DMS 273 treated with DMSO at 0.1 percent for 48 hours (cell line): ENCODE measurements at regions not wholly inside any gene's neighbourhood (a gene's known extent, or its start where the extent isn't known, plus 50 kb on each side); places are given as distances from the start of the nearest gene placed in this dataset.

ENCODE experiments used
- DNase-seq: peaks from one replicate; lab custom pipeline; 2025; lab: John Stamatoyannopoulos, UW

DNA sequence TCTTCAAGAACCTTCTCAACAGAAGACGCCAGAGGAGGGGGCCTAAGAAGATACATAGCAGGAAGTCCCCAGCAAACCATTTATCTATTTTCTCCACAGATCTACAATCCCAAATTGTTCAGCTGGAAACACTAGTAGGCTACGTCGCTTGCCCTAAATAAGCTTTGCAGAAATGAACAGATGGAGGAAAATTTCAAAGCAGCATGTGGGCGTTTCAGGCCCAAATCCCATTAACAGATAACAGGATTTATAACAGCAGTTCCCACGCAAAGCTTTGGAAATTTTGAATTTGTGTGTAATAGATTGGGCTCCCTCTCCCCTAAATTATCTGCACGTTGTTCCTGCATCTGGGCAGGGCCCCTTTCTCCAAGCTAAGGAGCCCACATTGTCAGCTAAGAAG, 60.6 kb upstream of the FRMD4A start:
- DNase-seq: peak; percentile 44

DNA sequence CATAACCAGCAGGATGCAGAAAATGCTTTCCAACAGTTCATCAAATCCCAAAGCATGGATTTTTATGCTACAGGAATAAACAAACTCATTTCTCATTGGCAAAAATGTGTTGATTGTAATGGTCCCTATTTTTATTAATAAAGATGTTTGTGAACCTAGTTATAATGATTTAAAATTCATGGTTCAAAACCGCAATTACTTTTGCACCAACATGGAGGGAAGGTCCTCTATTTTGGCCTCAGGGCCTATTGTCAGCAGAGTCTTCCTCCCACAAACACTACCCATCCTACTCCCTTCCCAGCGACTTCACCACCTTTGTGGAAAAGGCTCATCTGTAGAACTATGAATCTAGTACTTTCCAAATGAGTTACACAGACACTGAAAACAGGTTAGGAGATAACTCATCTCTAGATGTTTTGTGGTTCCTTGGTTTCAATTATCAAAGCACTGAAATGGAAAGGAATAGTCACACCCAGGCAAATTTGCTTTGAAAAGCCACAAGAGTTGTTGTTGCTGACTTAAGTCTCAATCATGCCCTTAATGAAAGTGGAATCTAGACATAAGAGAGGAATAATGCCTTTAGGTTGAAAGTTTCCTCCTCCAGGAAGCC, 59.4 kb upstream of the FRMD4A start:
- DNase-seq: no peak

DNA sequence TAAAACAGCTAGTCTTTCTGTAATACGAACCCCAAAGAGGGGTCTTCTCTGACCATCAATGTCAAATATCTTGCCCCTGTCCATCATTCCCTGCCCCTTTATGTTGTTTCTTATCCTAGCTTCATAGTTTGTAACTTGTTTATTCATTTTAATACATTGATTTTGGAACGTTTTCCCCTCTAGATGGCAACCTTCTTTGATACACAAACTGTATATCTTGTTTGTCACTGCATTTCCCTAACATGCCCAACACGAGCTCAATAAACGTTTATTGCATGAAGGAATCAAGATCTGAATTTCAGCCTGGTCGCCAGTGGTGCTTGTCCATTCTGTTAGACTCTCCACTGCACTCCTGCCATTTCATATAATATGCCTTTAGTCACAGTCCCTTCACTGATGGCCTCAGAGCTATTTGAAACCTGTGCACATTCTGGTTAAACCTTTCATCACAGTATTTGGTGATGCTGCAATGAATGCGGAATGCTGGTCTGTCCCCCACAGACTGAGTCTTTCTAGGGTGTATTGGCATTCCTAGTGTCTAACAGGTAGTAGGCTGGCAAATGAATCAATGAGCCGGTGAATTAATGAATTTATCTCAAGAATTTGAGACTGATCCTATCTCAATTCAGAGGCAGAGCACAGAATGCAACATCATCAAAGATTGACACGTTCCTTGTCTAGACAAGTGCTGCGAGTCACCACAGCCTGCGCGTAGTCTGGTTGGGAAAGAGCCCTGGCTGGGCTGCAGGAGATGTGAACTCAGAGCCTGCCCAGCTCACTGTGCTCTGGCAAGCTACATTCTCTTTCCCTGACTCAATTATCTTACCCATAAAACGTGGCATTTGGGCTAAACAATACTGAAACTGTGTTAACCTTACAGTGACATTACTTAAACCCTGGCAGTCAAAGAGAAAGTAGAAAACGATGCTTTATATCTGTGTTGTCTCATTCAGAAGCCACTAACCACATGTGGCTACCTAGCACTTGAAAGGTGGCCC, 55.2 kb upstream of the FRMD4A start:
- DNase-seq: no peak

DNA sequence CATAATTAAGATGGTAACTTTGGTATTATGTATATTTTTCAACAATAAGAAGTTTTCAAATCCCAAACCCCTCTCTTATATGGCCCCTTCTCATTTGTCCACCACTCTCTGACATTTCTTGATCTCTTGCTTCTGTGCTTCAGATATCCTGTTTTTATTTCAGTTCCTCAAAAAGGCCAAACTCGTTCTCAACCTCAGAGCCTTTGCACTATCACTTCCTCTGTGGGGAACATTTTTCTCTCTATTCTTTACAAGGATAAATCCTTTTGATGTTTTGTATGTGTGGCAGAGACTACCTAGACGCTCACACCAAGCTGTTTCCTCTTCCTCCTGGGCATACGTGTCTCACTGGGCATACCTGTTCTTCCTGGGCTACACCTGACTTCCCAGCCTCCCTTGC, 54.2 kb upstream of the FRMD4A start:
- no peak for DNase-seq

DNA sequence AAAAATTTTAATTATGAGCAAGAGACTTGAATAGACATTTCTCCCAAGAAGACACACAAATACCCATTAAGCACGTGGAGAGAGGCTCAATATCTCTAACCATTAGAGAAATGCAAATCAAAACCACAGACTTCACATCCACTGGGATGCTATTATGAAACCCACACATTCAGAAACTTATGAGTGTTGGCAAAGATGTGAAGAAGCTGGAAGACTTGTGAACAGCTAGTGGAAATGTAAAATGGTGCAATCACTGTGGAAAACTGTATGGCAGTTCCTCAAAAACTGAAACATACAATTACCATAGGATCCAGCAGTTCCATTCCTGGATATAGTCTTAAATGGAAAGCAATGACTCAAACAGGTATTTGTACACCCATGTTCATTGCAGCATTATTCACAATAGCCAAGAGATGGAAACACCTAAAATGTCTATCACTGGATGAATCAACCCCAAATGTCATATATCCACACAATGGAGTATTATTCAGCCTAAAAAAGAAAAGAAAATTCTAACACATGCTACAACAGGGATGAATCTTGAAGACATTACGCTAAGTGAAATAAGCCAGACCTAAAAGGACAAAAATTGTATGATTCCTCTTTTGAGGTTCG, 53.5 kb upstream of the FRMD4A start:
- DNase-seq: no peak

DNA sequence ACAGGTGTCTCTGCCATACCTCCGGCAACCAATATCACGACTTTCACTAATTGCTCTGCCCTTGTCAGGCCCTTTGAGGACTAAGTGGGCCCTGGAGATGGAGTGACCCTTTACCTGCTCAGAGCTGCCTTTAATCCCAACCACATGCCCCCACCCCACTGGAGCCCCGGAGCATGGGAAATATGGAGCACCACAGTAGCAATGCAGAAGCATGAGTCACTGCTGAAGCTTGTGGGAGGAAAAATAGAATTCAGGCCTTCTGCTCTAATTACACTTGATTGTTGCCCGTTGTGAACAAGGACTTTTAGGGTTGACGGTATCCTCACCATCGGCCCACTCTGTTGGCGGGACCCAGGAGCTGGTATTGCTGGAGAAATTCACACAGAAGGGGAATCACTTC, 52.5 kb upstream of the FRMD4A start:
- no peak for DNase-seq

DNA sequence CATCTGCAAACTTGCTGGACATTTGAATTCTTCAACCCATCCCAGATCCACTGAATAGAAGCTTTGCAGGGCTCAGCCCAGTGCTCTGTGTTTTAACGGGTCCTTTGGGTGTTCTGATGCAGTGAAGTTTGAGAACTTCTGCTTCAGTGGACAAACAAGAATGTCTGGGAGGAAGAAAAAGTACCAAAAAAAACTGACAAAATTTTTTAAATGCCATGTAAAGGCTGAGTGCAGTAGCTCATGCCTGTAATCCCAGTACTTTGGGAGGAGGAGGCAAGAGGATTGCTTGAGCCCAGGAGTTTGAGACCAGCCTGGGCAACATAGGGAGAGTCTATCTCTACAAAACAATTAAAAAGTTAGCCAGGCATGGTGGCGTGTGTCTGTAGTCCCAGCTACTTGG, 51.8 kb upstream of the FRMD4A start:
- DNase-seq: no peak

DNA sequence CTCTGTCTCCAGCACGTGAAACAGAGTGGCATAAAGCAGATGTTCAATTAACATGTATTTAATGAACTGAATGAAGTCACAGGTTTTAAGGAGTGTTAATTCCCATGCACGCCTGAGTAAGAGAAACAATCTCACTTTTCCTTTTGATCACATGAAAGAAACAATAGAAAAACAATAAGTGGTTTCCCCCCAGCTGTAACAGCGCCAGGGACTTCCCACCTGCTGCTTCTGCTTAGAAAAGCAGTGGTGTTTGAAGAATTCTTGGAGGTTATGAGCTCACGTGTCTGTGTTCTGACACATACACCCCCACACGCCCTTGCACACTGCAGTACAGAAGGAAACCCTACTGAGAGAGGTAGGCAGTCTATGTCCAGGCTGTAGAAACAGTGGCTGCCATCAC, 51.3 kb upstream of the FRMD4A start:
- no peak for DNase-seq

DNA sequence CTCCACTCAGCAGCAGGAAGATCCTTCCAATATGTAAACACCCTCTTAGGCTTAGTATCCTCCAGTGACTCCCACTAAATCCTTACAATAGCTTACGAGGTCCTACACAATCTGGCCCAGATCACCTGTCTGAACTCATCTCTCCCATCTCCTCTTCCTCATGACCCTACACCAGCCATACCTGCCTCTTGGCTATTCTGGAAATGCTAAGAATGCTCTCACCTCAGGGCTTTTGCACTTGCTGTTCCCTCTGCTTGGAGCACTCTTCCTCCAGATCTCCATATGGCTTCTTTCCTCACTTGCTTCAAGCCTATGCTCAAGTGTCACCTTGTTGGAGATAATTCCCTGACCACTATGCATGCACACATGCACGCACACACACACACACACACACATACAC, 50.8 kb upstream of the FRMD4A start:
- DNase-seq: no peak

DNA sequence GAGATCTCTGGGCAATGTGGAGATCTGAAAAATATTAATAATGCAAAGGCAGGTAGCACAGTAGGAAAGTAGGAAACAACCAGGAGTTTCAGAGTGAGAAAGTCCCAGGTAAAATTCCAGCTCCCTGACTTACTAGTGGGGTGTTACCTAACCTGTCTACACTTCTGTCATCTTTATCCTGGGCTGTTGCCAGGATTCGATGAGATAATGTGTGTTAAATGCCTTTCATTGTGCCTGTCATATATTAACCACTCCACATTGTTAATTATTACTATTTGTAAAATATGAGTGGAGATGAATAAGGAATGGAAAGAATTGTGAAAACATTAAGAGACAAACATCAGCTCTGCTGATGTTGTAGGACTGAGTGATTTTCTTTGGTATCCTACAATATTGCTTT, 50.0 kb upstream of the FRMD4A start:
- DNase-seq: no peak
